ENCODE measurements at regions not wholly inside any gene's neighbourhood (a gene's known extent, or its start where the extent isn't known, plus 50 kb on each side); places are given as distances from the start of the nearest gene placed in this dataset.

DNA sequence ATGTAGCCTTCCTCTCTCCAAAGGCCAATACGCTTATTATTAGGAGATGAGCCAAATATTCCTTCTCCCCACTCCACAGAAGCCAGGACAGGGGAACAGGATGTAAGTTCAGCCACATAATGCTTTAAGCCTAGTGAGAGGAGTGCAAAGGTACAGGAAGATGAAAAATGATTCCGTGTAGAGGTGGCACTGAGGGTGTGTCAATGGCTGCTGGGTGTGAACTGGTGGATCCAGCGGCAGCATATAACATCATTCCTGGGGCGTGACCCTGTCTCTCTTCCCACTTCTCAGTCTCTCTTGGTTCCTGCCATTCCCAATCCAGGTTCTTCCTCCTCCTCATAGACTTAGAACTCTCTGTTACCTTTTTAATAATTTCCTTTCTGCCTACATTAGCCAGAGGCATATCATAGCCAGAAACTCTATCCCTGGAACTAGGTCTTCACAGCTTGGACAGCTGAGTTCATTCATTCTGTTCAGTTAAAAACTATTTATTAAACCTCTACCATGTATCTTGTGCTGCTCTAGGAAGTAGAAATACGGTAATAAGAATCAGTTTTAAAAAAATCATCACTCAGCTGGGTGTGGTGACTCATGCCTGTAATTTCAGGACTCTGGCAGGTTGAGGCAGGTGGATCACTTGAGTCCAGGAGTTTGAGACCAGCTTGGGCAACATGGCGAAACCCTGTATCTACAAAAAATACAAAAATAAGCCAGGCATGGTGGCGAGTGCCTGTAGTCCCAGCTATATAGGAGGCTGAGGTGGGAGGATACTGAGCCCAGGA lies 58.0 kb upstream of the FAM20A start:
- no peak for DNase-seq

- no peak for DNase-seq
Observed at GRCh38 chr17:68657576-68657975, 56.4 kb upstream of the FAM20A start.

DNA sequence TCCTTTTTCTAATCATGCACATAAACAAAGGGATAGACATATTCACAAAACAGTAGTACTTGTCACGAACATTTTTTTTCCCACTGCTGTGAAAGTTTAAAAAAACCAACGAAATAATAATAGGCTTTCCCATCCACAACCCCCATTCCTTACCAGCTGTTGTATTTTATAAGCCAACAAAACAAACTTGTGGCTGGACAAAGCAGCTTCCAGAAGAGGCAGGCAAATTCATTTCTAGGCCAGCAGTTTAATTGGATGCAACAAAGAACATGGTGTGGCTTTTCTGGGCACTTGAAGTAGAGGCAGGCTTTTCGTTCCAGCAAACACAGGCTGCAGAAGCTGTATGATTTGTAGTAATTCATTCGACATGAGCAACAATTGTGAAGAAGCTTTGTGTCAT lies 56.0 kb upstream of the FAM20A start:
- no peak for DNase-seq

- no peak for DNase-seq
Observed at GRCh38 chr17:68656666-68657065, 55.5 kb upstream of the FAM20A start.
